Natural killer cell (primary cell): ENCODE measurements at regions not wholly inside any gene's neighbourhood (a gene's known extent, or its start where the extent isn't known, plus 50 kb on each side); places are given as distances from the start of the nearest gene placed in this dataset.

Experiments
- ATAC-seq, 3 donors: fragments of 150-1000 bp in 2 of 3; fragments of 200-7000 bp in 1 of 3; cut with Tn5 transposase; 1 replicate in 1 of 3; 2 replicates in 2 of 3; pipeline ENCODE4 v1.10.0; 2021; ENCODE audit warnings: mild to moderate bottlenecking in 2 of 3, moderate library complexity in 2 of 3
- DNase-seq, 2 donors: peaks; one replicate each; pipeline versions ENCODE4 v3.0.0 to v3.0.0-alpha.2; 2013 to 2021; ENCODE audit warnings: mixed read lengths in 1 of 2
- H3K27ac ChIP-seq: one replicate; pipeline ENCODE4 v1.5.1; 2013; ENCODE audit warnings: mild to moderate bottlenecking, low read length
- H3K27me3 ChIP-seq: one replicate; pipeline ENCODE4 v1.6.1; 2013; ENCODE audit warnings: low read length; ENCODE audit not compliant: control insufficient read depth, insufficient read depth
- H3K36me3 ChIP-seq: one replicate; pipeline ENCODE4 v1.6.1; 2013; ENCODE audit warnings: low read length; ENCODE audit not compliant: control insufficient read depth, insufficient read depth
- H3K4me1 ChIP-seq: one replicate; pipeline ENCODE4 v1.6.1; 2013; ENCODE audit warnings: low read length; ENCODE audit not compliant: control insufficient read depth, insufficient read depth
- H3K4me3 ChIP-seq: one replicate; pipeline ENCODE4 v1.5.1; 2013; ENCODE audit warnings: low read length
- H3K9me3 ChIP-seq: one replicate; pipeline ENCODE4 v1.6.1; 2013; ENCODE audit warnings: low read length; ENCODE audit not compliant: control insufficient read depth, insufficient read depth
- H3K27ac Mint-ChIP-seq, 2 donors: one replicate each; pipeline ENCODE4 v1.8.0; 2022; ENCODE audit warnings: mild to moderate bottlenecking in 2 of 2, mixed read lengths in 2 of 2, moderate library complexity in 1 of 2
- H3K27me3 Mint-ChIP-seq, 2 donors: one replicate each; pipeline ENCODE4 v1.8.0; 2022; ENCODE audit warnings: low read depth in 2 of 2, mixed read lengths in 2 of 2
- H3K36me3 Mint-ChIP-seq: one replicate; pipeline ENCODE4 v1.8.0; 2022; ENCODE audit warnings: mixed read lengths
- H3K4me1 Mint-ChIP-seq, 2 donors: one replicate each; pipeline ENCODE4 v1.8.0; 2022; ENCODE audit warnings: mixed read lengths in 2 of 2
- H3K4me3 Mint-ChIP-seq: one replicate; pipeline ENCODE4 v1.8.0; 2022; ENCODE audit warnings: mild to moderate bottlenecking, moderate library complexity, mixed read lengths
- H3K9me3 Mint-ChIP-seq, 2 donors: one replicate each; pipeline ENCODE4 v1.8.0; 2022; ENCODE audit warnings: mixed read lengths in 2 of 2
- WGBS: methylation state at CpG from one replicate; pipeline ENCODE4 v1.1.7; 2013; ENCODE audit warnings: missing lambda C conversion rate; ENCODE audit not compliant: insufficient coverage; 5-methylcytosine and 5-hydroxymethylcytosine counted together
- intact Hi-C: fragments of 100-400 bp; cut with micrococcal nuclease; formaldehyde crosslinking; loops from one replicate; pipeline ENCODE4 v1.14.2; 2022
- TF ChIP-seq, protein P1 (sequence below): fragments of 200-600 bp; IDR thresholded peaks from one replicate; pipeline ENCODE4 v1.8.0; 2022; ENCODE audit warnings: antibody characterized with exemption

DNA sequence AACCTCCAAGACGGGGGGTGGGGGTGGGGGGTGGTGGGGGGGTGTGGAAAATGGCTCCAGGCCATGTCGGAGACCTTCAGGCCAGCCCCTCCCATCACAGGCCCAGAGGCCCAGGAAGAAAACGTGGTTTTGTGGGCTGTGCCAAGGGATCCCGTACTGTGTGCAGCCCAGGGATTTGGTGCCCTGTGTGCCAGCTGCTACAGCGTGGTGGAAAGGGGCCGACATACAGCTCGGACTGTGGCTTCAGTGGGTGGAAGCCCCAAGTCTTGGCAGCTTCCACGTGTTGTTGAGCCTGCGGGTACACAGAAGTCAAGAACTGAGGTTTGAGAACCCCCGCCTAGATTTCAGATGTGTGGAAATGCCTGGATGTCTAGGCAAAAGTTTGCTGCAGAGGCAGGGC, 259.7 kb downstream of the HGF start:
- H3K27me3 Mint-ChIP-seq, result no peaks in the 10 kb centered on the region
- DNase-seq, result no peak
- ATAC-seq, result no peak
- Histone ChIP-seq H3K27ac (no peak overlapping the region), H3K36me3 (no peaks in the 10 kb centered on the region), H3K4me1 (no peaks in the 10 kb centered on the region), H3K4me3 (no peak overlapping the region), H3K9me3 (no peaks in the 10 kb centered on the region), H3K27me3 (no peaks in the 10 kb centered on the region)
- intact Hi-C loops, result no loop called here
- WGBS, result 89% methylated on average over 9 of the region's 10 CpGs
- no peak overlapping the region for H3K27ac Mint-ChIP-seq
- no peaks in the 10 kb centered on the region for H3K36me3 Mint-ChIP-seq
- H3K4me1 Mint-ChIP-seq, result no peaks in the 10 kb centered on the region
- TF ChIP-seq, protein P1, sequence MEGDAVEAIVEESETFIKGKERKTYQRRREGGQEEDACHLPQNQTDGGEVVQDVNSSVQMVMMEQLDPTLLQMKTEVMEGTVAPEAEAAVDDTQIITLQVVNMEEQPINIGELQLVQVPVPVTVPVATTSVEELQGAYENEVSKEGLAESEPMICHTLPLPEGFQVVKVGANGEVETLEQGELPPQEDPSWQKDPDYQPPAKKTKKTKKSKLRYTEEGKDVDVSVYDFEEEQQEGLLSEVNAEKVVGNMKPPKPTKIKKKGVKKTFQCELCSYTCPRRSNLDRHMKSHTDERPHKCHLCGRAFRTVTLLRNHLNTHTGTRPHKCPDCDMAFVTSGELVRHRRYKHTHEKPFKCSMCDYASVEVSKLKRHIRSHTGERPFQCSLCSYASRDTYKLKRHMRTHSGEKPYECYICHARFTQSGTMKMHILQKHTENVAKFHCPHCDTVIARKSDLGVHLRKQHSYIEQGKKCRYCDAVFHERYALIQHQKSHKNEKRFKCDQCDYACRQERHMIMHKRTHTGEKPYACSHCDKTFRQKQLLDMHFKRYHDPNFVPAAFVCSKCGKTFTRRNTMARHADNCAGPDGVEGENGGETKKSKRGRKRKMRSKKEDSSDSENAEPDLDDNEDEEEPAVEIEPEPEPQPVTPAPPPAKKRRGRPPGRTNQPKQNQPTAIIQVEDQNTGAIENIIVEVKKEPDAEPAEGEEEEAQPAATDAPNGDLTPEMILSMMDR, result no peak
- peaks cover 7 to 9% of the 10 kb centered on the region in 2 donors for H3K9me3 Mint-ChIP-seq
- no peak overlapping the region for H3K4me3 Mint-ChIP-seq

DNA sequence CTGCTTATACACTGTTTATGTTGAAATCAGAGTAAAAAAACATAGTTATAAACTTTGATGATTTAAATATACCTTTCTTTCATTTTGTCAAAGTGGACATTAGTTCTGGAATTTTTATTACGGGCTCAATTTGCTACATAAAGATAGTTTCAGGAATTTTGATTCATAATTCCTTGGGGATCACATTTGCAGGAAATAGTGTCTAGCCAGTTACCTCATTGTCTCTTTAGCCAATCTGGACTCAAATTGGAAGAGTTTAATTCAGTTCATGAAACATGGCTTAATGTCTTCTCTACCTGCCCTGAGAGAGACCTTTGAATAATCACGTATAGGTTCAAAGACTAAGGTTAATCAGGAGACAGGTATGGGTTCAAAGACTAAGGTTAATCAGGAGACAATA, 262.6 kb downstream of the HGF start:
- Mint-ChIP-seq H3K27me3 (no peaks in the 10 kb centered on the region), H3K4me1 (no peaks in the 10 kb centered on the region), H3K27ac (no peak overlapping the region), H3K36me3 (no peaks in the 10 kb centered on the region), H3K4me3 (no peak overlapping the region), H3K9me3 (peaks cover 3 to 7% of the 10 kb centered on the region in 2 donors)
- no peaks in the 10 kb centered on the region for H3K9me3 ChIP-seq
- DNase-seq (no peak), ATAC-seq (no peak)
- no peaks in the 10 kb centered on the region for H3K4me1 ChIP-seq
- TF ChIP-seq, protein P1, result no peak
- H3K36me3 ChIP-seq, result no peaks in the 10 kb centered on the region
- no peak overlapping the region for H3K4me3 ChIP-seq
- H3K27me3 ChIP-seq, result no peaks in the 10 kb centered on the region
- WGBS, result 80% methylated on average over 2 of the region's 2 CpGs
- H3K27ac ChIP-seq, result no peak overlapping the region
- intact Hi-C loops, result no loop called here

DNA sequence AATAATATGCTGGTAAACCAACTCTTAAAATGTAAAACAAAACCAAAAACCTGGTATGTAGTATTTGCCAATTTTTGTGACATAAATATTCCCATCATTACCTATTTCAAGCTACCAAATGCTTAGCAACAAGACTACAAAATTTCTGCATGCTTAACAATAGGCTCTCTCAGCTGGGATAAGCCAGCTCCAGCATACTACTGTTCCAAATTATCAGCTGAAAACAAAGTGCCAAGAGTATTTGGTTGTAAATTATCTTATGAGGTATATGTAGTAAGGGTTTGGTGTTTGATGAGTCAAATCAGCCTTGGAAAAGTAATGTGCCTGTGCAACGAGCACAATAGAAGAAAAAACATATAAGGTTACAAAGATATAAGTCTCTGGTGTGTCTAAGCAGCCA, 263.2 kb downstream of the HGF start:
- 56% methylated on average over 1 of the region's 1 CpG for WGBS
- no peaks in the 10 kb centered on the region for H3K9me3 ChIP-seq
- Mint-ChIP-seq H3K4me1 (no peaks in the 10 kb centered on the region), H3K36me3 (no peaks in the 10 kb centered on the region), H3K27me3 (no peaks in the 10 kb centered on the region), H3K4me3 (no peak overlapping the region), H3K9me3 (peaks cover 3 to 7% of the 10 kb centered on the region in 2 donors), H3K27ac (no peak overlapping the region)
- no peaks in the 10 kb centered on the region for H3K36me3 ChIP-seq
- H3K27me3 ChIP-seq, result no peaks in the 10 kb centered on the region
- no peak for ATAC-seq
- DNase-seq, result no peak
- no peak overlapping the region for H3K27ac ChIP-seq
- no peaks in the 10 kb centered on the region for H3K4me1 ChIP-seq
- intact Hi-C loops, result no loop called here
- no peak overlapping the region for H3K4me3 ChIP-seq
- TF ChIP-seq, protein P1, result no peak

DNA sequence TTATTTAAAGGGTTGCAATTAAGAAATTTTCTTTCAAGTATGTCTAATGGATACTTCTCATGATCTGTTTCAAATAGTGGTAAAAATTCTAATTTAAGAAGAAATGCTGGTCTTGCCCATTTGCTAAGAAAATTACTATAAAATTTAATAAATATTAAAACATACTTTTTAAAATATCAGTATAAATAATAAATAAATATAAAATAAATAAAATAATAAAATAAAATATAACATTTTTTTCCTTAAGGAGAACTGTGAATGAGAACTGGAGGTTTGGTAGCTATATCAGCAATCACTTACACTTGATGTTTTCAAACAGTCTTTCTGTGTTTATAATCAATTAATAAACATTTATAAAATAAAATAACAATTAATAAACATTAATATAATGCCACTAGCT, 266.1 kb downstream of the HGF start:
- no peak overlapping the region for H3K27ac ChIP-seq
- no peak overlapping the region for H3K4me3 ChIP-seq
- DNase-seq (no peak), ATAC-seq (no peak)
- Mint-ChIP-seq H3K9me3 (no peaks in the 10 kb centered on the region), H3K27me3 (no peaks in the 10 kb centered on the region), H3K27ac (no peak overlapping the region), H3K4me1 (no peaks in the 10 kb centered on the region), H3K36me3 (no peaks in the 10 kb centered on the region), H3K4me3 (no peak overlapping the region)
- H3K4me1 ChIP-seq, result no peaks in the 10 kb centered on the region
- no peaks in the 10 kb centered on the region for H3K9me3 ChIP-seq
- intact Hi-C loops, result no loop called here
- H3K27me3 ChIP-seq, result no peaks in the 10 kb centered on the region
- TF ChIP-seq, protein P1, result no peak
- H3K36me3 ChIP-seq, result no peaks in the 10 kb centered on the region
